Heart left ventricle (tissue), 16 donors: ENCODE measurements at regions not wholly inside any gene's neighbourhood (a gene's known extent, or its start where the extent isn't known, plus 50 kb on each side); places are given as distances from the start of the nearest gene placed in this dataset.

Experiments
- ATAC-seq, 4 donors: fragments of 200-7000 bp; cut with Tn5 transposase; one replicate each; pipeline ENCODE4 v1.9.1; 2020 to 2022; ENCODE audit warnings: moderate library complexity in 4 of 4, mild to moderate bottlenecking in 3 of 4, moderate number of reproducible peaks in 1 of 4
- DNase-seq, 5 donors: peaks; one replicate each; pipeline ENCODE4 v3.0.0-alpha.2; 2020
- H3K27ac ChIP-seq, 12 donors: fragments of 200-600 bp; sonication (generic) in 4 of 12; one replicate each; pipeline versions ENCODE4 v1.5.0 to v1.8.0; 2016 to 2022; ENCODE audit warnings: mild to moderate bottlenecking in 2 of 12
- H3K27me3 ChIP-seq, 9 donors: fragments of 200-600 bp; sonication (generic) in 2 of 9; one replicate each; pipeline versions ENCODE4 v1.5.1 to v1.8.0; 2016 to 2022; ENCODE audit warnings: mild to moderate bottlenecking in 3 of 9
- H3K36me3 ChIP-seq, 9 donors: fragments of 200-600 bp; sonication (generic) in 2 of 9; one replicate each; pipeline versions ENCODE4 v1.5.0 to v1.8.0; 2018 to 2022; ENCODE audit warnings: mild to moderate bottlenecking in 2 of 9
- H3K4me1 ChIP-seq, 12 donors: fragments of 200-600 bp; sonication (generic) in 4 of 12; one replicate each; pipeline versions ENCODE4 v1.5.0 to v1.8.0; 2016 to 2022; ENCODE audit warnings: mild to moderate bottlenecking in 3 of 12
- H3K4me3 ChIP-seq, 12 donors: fragments of 200-600 bp; sonication (generic) in 4 of 12; one replicate each; pipeline versions ENCODE4 v1.5.0 to v1.8.0; 2017 to 2022; ENCODE audit warnings: mild to moderate bottlenecking in 9 of 12, moderate library complexity in 4 of 12
- H3K9me3 ChIP-seq, 12 donors: fragments of 200-600 bp; sonication (generic) in 4 of 12; one replicate each; pipeline versions ENCODE4 v1.5.0 to v1.8.0; 2016 to 2022; ENCODE audit warnings: mild to moderate bottlenecking in 1 of 12
- CTCF ChIP-seq, 12 donors: fragments of 200-600 bp; sonication (generic) in 4 of 12; IDR thresholded peaks; one replicate each; pipeline versions ENCODE4 v1.5.0 to v1.8.0; 2018 to 2022; ENCODE audit warnings: antibody characterized with exemption in 12 of 12, mild to moderate bottlenecking in 5 of 12
- POLR2A ChIP-seq, 2 donors: fragments of 450-650 bp; IDR thresholded peaks; one replicate each; pipeline ENCODE4 v1.6.1; 2017; ENCODE audit warnings: antibody characterized with exemption in 2 of 2, mild to moderate bottlenecking in 2 of 2, moderate library complexity in 2 of 2
- WGBS, 4 donors: extraction: QIAGEN DNeasy Blood & Tissue Kit in 2 of 4; methylation state at CpG; one replicate each; pipeline versions ENCODE4 v1.1.5 to v1.1.7; 2013 to 2018; 5-methylcytosine and 5-hydroxymethylcytosine counted together
- intact Hi-C, 10 donors: fragments of 100-400 bp; cut with DNase I; formaldehyde crosslinking; loops; one replicate each; pipeline versions ENCODE4 v1.11.1 to v1.14.2; 2022
- donor health status: ischemic (EF 13 %, LVEDD 7.1; RV severe dilation, severe dysfunction).
- donor health status: healthy with polysubstance abuse.
- donor health status: DM: no; HTN: yes; CAD: no.
- donor health status: DM: no; HTN: no; CAD: no.
- donor health status: ischemic (EF 25% LVEDD 6.9; RV normal size, moderate dysfunction).
- donor health status: ischemic (EF 25% LVEDD 5.7; RV mildly dilated, moderate dysfunction).
- donor health status: healthy.
- donor health status: DM: yes; HTN: yes; CAD: no.
- donor health status: ischemic (EF 35%, LVEDD 5.7; RV mildly dilated, moderate dysfunction).
- donor health status: nonischemic (EF 11% LVEDD 7.7; RV severe dilation, severe dysfunction).
- donor health status: DM: yes; HTN: yes; CAD: no.
- donor health status: PGD.
- donor health status: ischemic (EF 29% LVEDD 5.4; RV normal size, mild dysfunction).
- donor health status: nonischemic (EF 23%, LVEDD 6.1; RV moderate dilation, normal function).

- WGBS, 4 donors, result 69 to 74% (median 72%) methylated on average over 6 of the region's 6 CpGs
- Histone ChIP-seq H3K36me3 (no peaks in the 10 kb centered on the region), H3K27ac (no peak overlapping the region), H3K27me3 (no peaks in the 10 kb centered on the region), H3K4me1 (no peaks in the 10 kb centered on the region), H3K9me3 (no peaks in the 10 kb centered on the region), H3K4me3 (no peak overlapping the region)
- no peak for TF ChIP-seq CTCF (IDR thresholded peaks at IDR 0.05)
- no peak for TF ChIP-seq POLR2A (IDR thresholded peaks at IDR 0.05)
- intact Hi-C loops, result no loop called here
- DNase-seq (no peak), ATAC-seq (no peak)
Observed at GRCh38 chr5:3818624-3819023, 223.0 kb downstream of the IRX1 start.

GRCh38 chr5:3825531-3826451 is 230.2 kb downstream of the IRX1 start:
- TF ChIP-seq POLR2A (IDR thresholded peaks at IDR 0.05) (no peak), CTCF (IDR thresholded peaks at IDR 0.05) (no peak)
- 57 to 60% (median 58%) methylated on average over 12 of the region's 12 CpGs for WGBS, 4 donors
- H3K4me1 ChIP-seq, result peaks cover 0 to 9% (median 0%) of the 10 kb centered on the region in 12 donors
- no peaks in the 10 kb centered on the region for H3K9me3 ChIP-seq
- no peak overlapping the region for H3K27ac ChIP-seq
- H3K4me3 ChIP-seq, result no peak overlapping the region
- H3K36me3 ChIP-seq, result no peaks in the 10 kb centered on the region
- peak in 1 of 4 donors; percentile 41 for ATAC-seq
- DNase-seq, result no peak
- H3K27me3 ChIP-seq, result no peaks in the 10 kb centered on the region
- intact Hi-C loops, result no loop called here

GRCh38 chr5:3827624-3828023 is 232.0 kb downstream of the IRX1 start:
- no peak for ATAC-seq
- Histone ChIP-seq H3K27ac (no peak overlapping the region), H3K9me3 (no peaks in the 10 kb centered on the region), H3K4me3 (no peak overlapping the region), H3K27me3 (no peaks in the 10 kb centered on the region), H3K4me1 (peaks cover 0 to 9% (median 0%) of the 10 kb centered on the region in 12 donors), H3K36me3 (no peaks in the 10 kb centered on the region)
- TF ChIP-seq CTCF (IDR thresholded peaks at IDR 0.05), result no peak
- TF ChIP-seq POLR2A (IDR thresholded peaks at IDR 0.05), result no peak
- intact Hi-C loops, result no loop called here
- no peak for DNase-seq
- WGBS, 4 donors, result 8 to 18% (median 11%) methylated on average over 8 of the region's 8 CpGs

- no peak for TF ChIP-seq POLR2A (IDR thresholded peaks at IDR 0.05)
- no peak for TF ChIP-seq CTCF (IDR thresholded peaks at IDR 0.05)
- ATAC-seq, result no peak
- Histone ChIP-seq H3K4me3 (no peak overlapping the region), H3K4me1 (peaks cover 0 to 9% (median 0%) of the 10 kb centered on the region in 12 donors), H3K9me3 (no peaks in the 10 kb centered on the region), H3K36me3 (no peaks in the 10 kb centered on the region), H3K27ac (no peak overlapping the region), H3K27me3 (no peaks in the 10 kb centered on the region)
- no peak for DNase-seq
- intact Hi-C loops, result no loop called here
- 75 to 90% (median 86%) methylated on average over 4 of the region's 4 CpGs for WGBS, 4 donors
Observed at GRCh38 chr5:3828761-3829160, 233.1 kb downstream of the IRX1 start.
